ENCODE measurements at regions not wholly inside any gene's neighbourhood (a gene's known extent, or its start where the extent isn't known, plus 50 kb on each side); places are given as distances from the start of the nearest gene placed in this dataset.

DNA sequence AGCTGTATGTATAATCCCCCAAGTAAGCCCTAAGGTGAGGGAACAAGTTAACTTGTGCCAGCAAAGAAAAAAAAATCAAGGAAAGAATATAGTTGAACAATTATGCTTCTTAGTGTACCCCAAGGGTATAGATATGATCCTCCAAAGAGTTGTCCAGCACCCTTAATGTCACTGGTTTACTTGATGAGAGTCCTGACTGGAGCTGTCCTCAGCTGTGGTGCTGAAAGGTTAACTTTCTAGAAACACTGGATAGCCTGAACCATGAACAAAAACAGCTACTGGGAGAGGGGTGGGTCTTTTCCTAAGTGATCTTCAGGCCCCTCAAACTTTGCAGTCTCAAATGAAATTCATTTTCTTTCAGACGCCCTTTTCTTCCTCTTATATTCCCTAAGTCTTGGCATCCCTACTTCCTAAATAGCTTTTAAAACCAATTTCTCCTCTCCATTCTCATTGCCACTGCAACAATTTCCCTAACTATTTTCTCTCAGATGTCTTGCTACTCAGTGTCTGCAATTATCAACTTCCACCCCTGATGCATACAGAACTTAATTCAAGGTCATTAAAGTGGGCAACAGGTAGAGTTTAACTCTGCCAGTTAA, 83.5 kb upstream of the PROKR2 start:
- TF ChIP-seq CTCF (IDR thresholded peaks at IDR 0.05) (no peak), POLR2A (IDR thresholded peaks at IDR 0.05) (no peak)
